Kidney epithelial cell (primary cell): ENCODE measurements at regions not wholly inside any gene's neighbourhood (a gene's known extent, or its start where the extent isn't known, plus 50 kb on each side); places are given as distances from the start of the nearest gene placed in this dataset.

ENCODE experiments used
- DNase-seq: peaks from one replicate; pipeline ENCODE4 v3.0.0-alpha.2; 2010; ENCODE audit warnings: low read depth
- H3K27me3 ChIP-seq: 2 replicates; pipeline ENCODE4 v1.6.0; 2011; ENCODE audit warnings: low read length; ENCODE audit not compliant: control insufficient read depth, insufficient read depth
- H3K36me3 ChIP-seq: 2 replicates; pipeline ENCODE4 v1.5.1; 2011; ENCODE audit warnings: low read length; ENCODE audit not compliant: control insufficient read depth, insufficient read depth
- H3K4me3 ChIP-seq: 2 replicates; pipeline ENCODE4 v1.5.1; 2011; ENCODE audit warnings: low read depth, mild to moderate bottlenecking, control low read depth, low read length
- TF ChIP-seq, protein P1 (sequence below): IDR thresholded peaks from 2 replicates; pipeline ENCODE4 v1.5.1; 2011; ENCODE audit warnings: mild to moderate bottlenecking, moderate library complexity, low read length, control low read depth, inconsistent platforms; ENCODE audit not compliant: insufficient read depth, poor library complexity, severe bottlenecking

DNA sequence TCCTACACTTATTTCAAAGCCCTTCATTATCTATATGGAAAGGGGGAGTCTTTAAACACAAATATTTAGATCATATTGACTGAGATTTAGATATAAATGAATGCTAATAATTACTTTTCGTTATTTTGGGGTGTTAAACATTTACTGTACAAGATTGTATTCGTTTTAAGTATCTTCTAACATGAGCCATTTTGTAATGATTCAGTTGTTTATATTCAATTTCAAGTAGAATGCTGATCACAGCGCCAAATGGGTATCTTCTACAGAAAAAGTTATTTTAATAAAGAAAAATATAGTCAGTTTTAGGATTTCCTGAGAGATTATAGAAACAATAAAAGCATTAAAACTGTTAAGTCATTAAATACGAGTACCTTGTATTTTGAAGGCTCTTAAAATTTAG is 104.5 kb upstream of the HNRNPU start:
- no peak for DNase-seq
- no peak overlapping the region for H3K4me3 ChIP-seq
- H3K36me3 ChIP-seq, result no peaks in the 10 kb centered on the region
- no peaks in the 10 kb centered on the region for H3K27me3 ChIP-seq
- TF ChIP-seq, protein P1, sequence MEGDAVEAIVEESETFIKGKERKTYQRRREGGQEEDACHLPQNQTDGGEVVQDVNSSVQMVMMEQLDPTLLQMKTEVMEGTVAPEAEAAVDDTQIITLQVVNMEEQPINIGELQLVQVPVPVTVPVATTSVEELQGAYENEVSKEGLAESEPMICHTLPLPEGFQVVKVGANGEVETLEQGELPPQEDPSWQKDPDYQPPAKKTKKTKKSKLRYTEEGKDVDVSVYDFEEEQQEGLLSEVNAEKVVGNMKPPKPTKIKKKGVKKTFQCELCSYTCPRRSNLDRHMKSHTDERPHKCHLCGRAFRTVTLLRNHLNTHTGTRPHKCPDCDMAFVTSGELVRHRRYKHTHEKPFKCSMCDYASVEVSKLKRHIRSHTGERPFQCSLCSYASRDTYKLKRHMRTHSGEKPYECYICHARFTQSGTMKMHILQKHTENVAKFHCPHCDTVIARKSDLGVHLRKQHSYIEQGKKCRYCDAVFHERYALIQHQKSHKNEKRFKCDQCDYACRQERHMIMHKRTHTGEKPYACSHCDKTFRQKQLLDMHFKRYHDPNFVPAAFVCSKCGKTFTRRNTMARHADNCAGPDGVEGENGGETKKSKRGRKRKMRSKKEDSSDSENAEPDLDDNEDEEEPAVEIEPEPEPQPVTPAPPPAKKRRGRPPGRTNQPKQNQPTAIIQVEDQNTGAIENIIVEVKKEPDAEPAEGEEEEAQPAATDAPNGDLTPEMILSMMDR, result no peak

DNA sequence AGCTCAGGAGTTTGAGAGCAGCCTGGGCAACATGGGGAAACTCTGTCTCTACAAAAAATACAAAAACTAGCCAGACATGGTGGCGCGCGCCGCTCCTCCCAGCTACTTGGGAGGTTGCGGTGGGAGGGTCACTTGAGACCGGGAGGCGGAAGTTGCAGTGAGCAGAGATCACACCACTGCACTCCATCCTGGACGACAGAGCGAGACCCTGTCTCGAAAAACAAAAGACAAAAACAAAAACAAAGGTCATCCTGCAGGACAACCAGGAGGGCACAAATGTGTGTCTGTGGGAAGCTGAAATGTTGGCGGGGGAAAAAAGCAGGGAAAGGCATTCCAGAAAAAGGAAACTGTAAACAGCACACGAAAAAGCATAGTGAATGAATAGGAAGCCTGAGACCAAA is 104.1 kb upstream of the HNRNPU start:
- TF ChIP-seq, protein P1, result no peak
- H3K36me3 ChIP-seq, result no peaks in the 10 kb centered on the region
- no peak for DNase-seq
- H3K4me3 ChIP-seq, result no peak overlapping the region
- H3K27me3 ChIP-seq, result no peaks in the 10 kb centered on the region

DNA sequence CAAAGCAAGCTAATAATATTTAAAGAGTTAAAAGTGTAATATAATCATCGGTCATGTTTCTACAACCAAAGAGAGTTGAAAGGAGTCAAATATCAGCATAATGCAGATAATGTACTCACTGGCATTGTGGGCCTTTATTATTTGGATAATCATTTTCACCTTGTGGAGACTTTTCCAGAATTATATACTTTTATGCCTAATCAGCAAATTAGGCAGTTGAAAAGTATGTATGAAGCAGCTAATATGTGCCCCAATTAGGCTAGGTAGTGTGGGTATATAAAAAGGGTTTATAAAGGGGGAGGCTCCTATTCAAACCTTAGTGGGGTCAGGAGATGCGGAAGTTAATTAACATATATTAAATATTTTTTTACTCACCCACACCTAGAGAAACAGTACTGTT is 102.8 kb upstream of the HNRNPU start:
- Histone ChIP-seq H3K36me3 (no peaks in the 10 kb centered on the region), H3K27me3 (no peaks in the 10 kb centered on the region), H3K4me3 (no peak overlapping the region)
- TF ChIP-seq, protein P1, result no peak
- DNase-seq, result no peak

DNA sequence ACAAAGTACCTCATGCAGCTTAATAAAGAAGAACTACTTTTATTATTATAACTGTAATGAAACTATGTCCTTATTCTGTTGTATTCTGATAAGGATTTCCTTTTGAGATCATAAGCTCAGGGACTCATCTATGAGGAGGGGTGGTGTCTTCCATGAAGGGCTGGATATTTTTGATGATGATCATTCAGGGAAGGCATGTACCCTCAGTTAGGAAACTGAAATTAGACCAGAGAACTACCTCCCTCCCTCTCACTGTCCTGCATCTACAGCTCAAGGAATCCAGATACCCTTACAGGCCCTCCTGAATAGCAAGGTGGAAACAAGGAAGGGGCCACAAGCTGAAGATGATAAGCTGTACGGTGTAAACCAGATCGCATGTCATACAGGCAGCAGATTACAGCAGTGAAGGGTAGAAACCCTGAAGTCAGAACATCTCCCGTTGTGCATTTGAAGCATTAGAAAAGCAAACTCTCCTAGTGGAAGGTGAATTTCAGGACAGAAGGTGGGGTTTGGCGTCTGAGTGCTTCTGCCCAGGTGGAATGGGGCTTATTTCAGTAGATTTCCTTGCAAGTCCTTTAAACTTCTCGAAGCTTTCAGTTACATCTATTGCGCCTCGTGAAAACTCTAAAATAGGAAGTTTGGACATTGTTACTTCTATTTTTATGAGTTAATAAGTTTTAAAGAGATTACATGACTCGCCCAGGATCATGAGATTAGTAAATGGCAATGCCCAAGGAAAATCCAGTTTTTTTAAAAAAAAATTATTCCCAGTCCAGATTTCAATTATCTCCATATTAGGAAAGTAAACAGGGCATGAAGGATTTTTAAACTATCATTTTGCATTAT is 101.1 kb upstream of the HNRNPU start:
- no peak overlapping the region for H3K4me3 ChIP-seq
- no peaks in the 10 kb centered on the region for H3K36me3 ChIP-seq
- TF ChIP-seq, protein P1, result no peak
- DNase-seq, result no peak
- no peaks in the 10 kb centered on the region for H3K27me3 ChIP-seq

DNA sequence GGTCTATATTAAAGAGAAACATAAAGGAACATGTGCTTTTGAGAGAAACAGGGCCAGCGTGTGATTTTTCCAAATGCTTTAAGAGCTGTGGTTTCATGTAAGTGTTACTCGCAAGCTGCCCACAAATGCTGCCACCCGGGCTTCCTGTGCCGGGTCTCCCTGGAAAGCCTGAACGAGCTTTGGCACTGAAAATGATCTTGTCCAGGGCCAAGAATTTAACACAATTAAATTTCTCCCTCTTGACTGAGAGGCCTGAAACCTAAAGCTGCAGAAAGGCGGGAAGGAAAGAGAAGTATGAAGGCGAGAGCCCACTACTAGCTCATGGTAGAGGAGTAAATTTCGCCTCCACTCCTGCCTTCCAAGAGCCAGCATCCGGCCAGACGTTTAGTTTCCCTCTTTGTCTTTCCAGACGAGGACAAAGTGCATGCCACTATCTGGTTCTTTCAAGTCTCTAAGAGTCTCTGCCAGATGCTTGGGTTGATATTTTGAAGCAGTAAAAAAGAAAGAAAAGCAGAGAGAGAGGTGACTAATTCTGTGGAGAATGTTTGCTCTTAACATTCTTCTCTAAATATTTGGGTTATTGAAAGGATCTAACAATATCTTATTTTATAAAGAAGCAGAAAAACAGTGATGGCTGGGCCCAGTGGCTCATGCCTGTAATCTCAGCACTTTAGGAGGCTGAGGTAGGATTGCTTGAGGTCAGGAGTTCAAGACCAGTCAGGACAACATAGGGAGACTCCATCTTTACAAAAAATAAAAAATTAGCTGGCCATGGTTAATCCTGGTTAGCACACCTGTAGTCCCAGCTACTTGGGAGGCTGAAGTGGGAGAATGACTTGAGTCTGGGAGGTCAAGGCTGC is 100.0 kb upstream of the HNRNPU start:
- H3K4me3 ChIP-seq, result no peak overlapping the region
- TF ChIP-seq, protein P1, result no peak
- no peak for DNase-seq
- no peaks in the 10 kb centered on the region for H3K36me3 ChIP-seq
- no peaks in the 10 kb centered on the region for H3K27me3 ChIP-seq
